Smooth muscle cell (in vitro differentiated cells): ENCODE measurements at regions not wholly inside any gene's neighbourhood (a gene's known extent, or its start where the extent isn't known, plus 50 kb on each side); places are given as distances from the start of the nearest gene placed in this dataset.

Experiments
- DNase-seq: peaks from one replicate; lab custom pipeline; 2025; ENCODE audit not compliant: unreplicated experiment; lab: John Stamatoyannopoulos, UW
- H2AFZ ChIP-seq: fragments of 200-600 bp; sonication (generic); 2 replicates; pipeline ENCODE4 v1.6.0; 2016; ENCODE audit warnings: antibody characterized with exemption, low read depth, mild to moderate bottlenecking
- H3F3A ChIP-seq: fragments of 200-600 bp; sonication (generic); 2 replicates; pipeline ENCODE4 v1.6.0; 2017; ENCODE audit warnings: antibody characterized with exemption, low read depth
- H3K27ac ChIP-seq: fragments of 200-600 bp; sonication (generic); 2 replicates; pipeline ENCODE4 v1.5.1; 2016; ENCODE audit warnings: low read depth, mild to moderate bottlenecking
- H3K27me3 ChIP-seq: fragments of 200-600 bp; sonication (generic); 2 replicates; pipeline ENCODE4 v1.6.1; 2016; ENCODE audit warnings: low read depth, mild to moderate bottlenecking
- H3K36me3 ChIP-seq: fragments of 200-600 bp; sonication (generic); 2 replicates; pipeline ENCODE4 v1.5.1; 2016; ENCODE audit warnings: low read depth
- H3K4me1 ChIP-seq: fragments of 200-600 bp; sonication (generic); 2 replicates; pipeline ENCODE4 v1.5.1; 2016; ENCODE audit warnings: low read depth
- H3K4me2 ChIP-seq: fragments of 200-600 bp; sonication (generic); 2 replicates; pipeline ENCODE4 v1.6.0; 2016; ENCODE audit warnings: mild to moderate bottlenecking
- H3K4me3 ChIP-seq: fragments of 200-600 bp; sonication (generic); 2 replicates; pipeline ENCODE4 v1.5.1; 2016; ENCODE audit warnings: mild to moderate bottlenecking
- H3K79me2 ChIP-seq: fragments of 200-600 bp; sonication (generic); 2 replicates; pipeline ENCODE4 v1.6.0; 2016; ENCODE audit warnings: low read depth, mild to moderate bottlenecking
- H3K9ac ChIP-seq: fragments of 200-600 bp; sonication (generic); 2 replicates; pipeline ENCODE4 v1.6.0; 2016; ENCODE audit warnings: low read depth
- H3K9me3 ChIP-seq: fragments of 200-600 bp; sonication (generic); replicated peaks from 2 replicates; pipeline ENCODE4 v1.5.1; 2016; ENCODE audit warnings: low read depth
- H4K20me1 ChIP-seq: fragments of 200-600 bp; sonication (generic); 2 replicates; pipeline ENCODE4 v1.6.0; 2016; ENCODE audit warnings: low read depth
- CTCF ChIP-seq: fragments of 200-600 bp; sonication (generic); IDR thresholded peaks from 2 replicates; pipeline ENCODE4 v1.5.1; 2017; ENCODE audit warnings: borderline replicate concordance, mild to moderate bottlenecking, antibody characterized with exemption; ENCODE audit not compliant: insufficient read depth, poor library complexity, severe bottlenecking
- WGBS: methylation state at CpG from one replicate; pipeline ENCODE4 v1.1.7; 2016; ENCODE audit warnings: low lambda C conversion rate; 5-methylcytosine and 5-hydroxymethylcytosine counted together

- Histone ChIP-seq H3K79me2 (no peaks in the 10 kb centered on the region), H3K9me3 (no peaks in the 10 kb centered on the region), H3K4me2 (no peak overlapping the region), H4K20me1 (no peaks in the 10 kb centered on the region), H3K9ac (no peak overlapping the region), H2AFZ (no peak overlapping the region), H3K27ac (no peak overlapping the region), H3F3A (no peaks in the 10 kb centered on the region), H3K4me3 (no peak overlapping the region), H3K36me3 (no peaks in the 10 kb centered on the region), H3K27me3 (peaks cover 2% of the 10 kb centered on the region), H3K4me1 (no peaks in the 10 kb centered on the region)
- DNase-seq, result no peak
- 38% methylated on average over 4 of the region's 4 CpGs for WGBS
- no peak for TF ChIP-seq CTCF
Measured at GRCh38 chr17:5919089-5919488, 151.1 kb upstream of the WSCD1 start.

- Histone ChIP-seq H3K4me2 (no peak overlapping the region), H2AFZ (no peak overlapping the region), H3K4me1 (no peaks in the 10 kb centered on the region), H3K27ac (no peak overlapping the region), H3F3A (no peaks in the 10 kb centered on the region), H3K9ac (no peak overlapping the region), H4K20me1 (no peaks in the 10 kb centered on the region), H3K9me3 (no peaks in the 10 kb centered on the region), H3K4me3 (no peak overlapping the region), H3K36me3 (no peaks in the 10 kb centered on the region), H3K79me2 (no peaks in the 10 kb centered on the region), H3K27me3 (peaks cover 2% of the 10 kb centered on the region)
- TF ChIP-seq CTCF, result no peak
- 79% methylated on average over 13 of the region's 13 CpGs for WGBS
- no peak for DNase-seq
Measured at GRCh38 chr17:5921512-5922282, 148.5 kb upstream of the WSCD1 start.

GRCh38 chr17:5922476-5922875 lies 147.7 kb upstream of the WSCD1 start:
- no peak overlapping the region for H2AFZ ChIP-seq

More at GRCh38 chr17:5922476-5922875, 147.7 kb upstream of the WSCD1 start:
- peaks cover 2% of the 10 kb centered on the region for H3K27me3 ChIP-seq
- no peaks in the 10 kb centered on the region for H4K20me1 ChIP-seq
- H3K79me2 ChIP-seq, result no peaks in the 10 kb centered on the region
- H3K9ac ChIP-seq, result no peak overlapping the region
- H3F3A ChIP-seq, result no peaks in the 10 kb centered on the region
- no peak overlapping the region for H3K4me3 ChIP-seq
- no peaks in the 10 kb centered on the region for H3K9me3 ChIP-seq
- no peak for DNase-seq
- no peak overlapping the region for H3K27ac ChIP-seq
- no peak for TF ChIP-seq CTCF
- WGBS, result 94% methylated on average over 10 of the region's 10 CpGs
- no peaks in the 10 kb centered on the region for H3K4me1 ChIP-seq
- no peak overlapping the region for H3K4me2 ChIP-seq
- no peaks in the 10 kb centered on the region for H3K36me3 ChIP-seq
